ENCODE measurements at regions not wholly inside any gene's neighbourhood (a gene's known extent, or its start where the extent isn't known, plus 50 kb on each side); places are given as distances from the start of the nearest gene placed in this dataset.
A peak's percentile ranks its signal among the peaks of the same experiment; 100 is the strongest.

GRCh38 chr5:60355181-60355580 lies 344.8 kb downstream of the DEPDC1B start:
- TF ChIP-seq CTCF (conservative IDR thresholded peaks at IDR 0.05), result no peak
- H3K27ac ChIP-seq, result 0 out of 2 replicates have a peak overlapping the region, but pooled peaks have one; percentile 7

- no peak overlapping the region for H3K27ac ChIP-seq
- TF ChIP-seq CTCF (conservative IDR thresholded peaks at IDR 0.05), result no peak
Observed at GRCh38 chr5:60354311-60354710, 345.7 kb downstream of the DEPDC1B start.

GRCh38 chr5:60352992-60353599 lies 346.9 kb downstream of the DEPDC1B start:
- H3K27ac ChIP-seq, result peak overlapping the region; percentile 19; the same call in 1 of the 2 replicates
- no peak for TF ChIP-seq CTCF (conservative IDR thresholded peaks at IDR 0.05)

GRCh38 chr5:60350794-60351193 lies 349.2 kb downstream of the DEPDC1B start:
- TF ChIP-seq CTCF (conservative IDR thresholded peaks at IDR 0.05), result no peak
- H3K27ac ChIP-seq, result peak overlapping the region; percentile 7; the same call in 1 of the 2 replicates

GRCh38 chr5:60349891-60350415 lies 350.0 kb downstream of the DEPDC1B start:
- H3K27ac ChIP-seq, result peak overlapping the region; percentile 7; the same call in 1 of the 2 replicates
- no peak for TF ChIP-seq CTCF (conservative IDR thresholded peaks at IDR 0.05)

- H3K27ac ChIP-seq, result no peak overlapping the region
- TF ChIP-seq CTCF (conservative IDR thresholded peaks at IDR 0.05), result no peak
Observed at GRCh38 chr5:60346393-60346792, 353.6 kb downstream of the DEPDC1B start.

- no peak for TF ChIP-seq CTCF (conservative IDR thresholded peaks at IDR 0.05)
- H3K27ac ChIP-seq, result no peak overlapping the region
Observed at GRCh38 chr5:60343102-60343501, 356.9 kb downstream of the DEPDC1B start.

Measured in VCaP (cell line).